Trophoblast cell (in vitro differentiated cells and primary cell): ENCODE measurements at regions not wholly inside any gene's neighbourhood (a gene's known extent, or its start where the extent isn't known, plus 50 kb on each side); places are given as distances from the start of the nearest gene placed in this dataset.

Experiments used
- DNase-seq, 2 donors: peaks; one replicate each; pipeline ENCODE4 v3.0.0-alpha.2; 2016
- H2AFZ ChIP-seq: 2 replicates; pipeline ENCODE4 v1.6.1; 2013; ENCODE audit warnings: low read length, moderate library complexity, mild to moderate bottlenecking; ENCODE audit not compliant: insufficient read depth, poor library complexity
- H2AK5ac ChIP-seq: 2 replicates; pipeline ENCODE4 v1.6.1; 2013; ENCODE audit warnings: mild to moderate bottlenecking, low read length
- H2BK120ac ChIP-seq: 2 replicates; pipeline ENCODE4 v1.6.1; 2013; ENCODE audit warnings: low read length, mild to moderate bottlenecking, moderate library complexity; ENCODE audit not compliant: insufficient read depth, poor library complexity
- H2BK12ac ChIP-seq: 2 replicates; pipeline ENCODE4 v1.6.1; 2013; ENCODE audit warnings: mild to moderate bottlenecking, low read length, moderate library complexity
- H2BK5ac ChIP-seq: 2 replicates; pipeline ENCODE4 v1.6.1; 2013; ENCODE audit warnings: low read length, low read depth, moderate library complexity, mild to moderate bottlenecking; ENCODE audit not compliant: poor library complexity
- H3K14ac ChIP-seq: 2 replicates; pipeline ENCODE4 v1.6.1; 2013; ENCODE audit warnings: mild to moderate bottlenecking, low read length
- H3K18ac ChIP-seq: 2 replicates; pipeline ENCODE4 v1.6.1; 2013; ENCODE audit warnings: mild to moderate bottlenecking, low read length
- H3K23ac ChIP-seq: 2 replicates; pipeline ENCODE4 v1.6.1; 2013; ENCODE audit warnings: low read length
- H3K27ac ChIP-seq: 2 replicates; pipeline ENCODE4 v1.5.1; 2013; ENCODE audit warnings: low read depth, mild to moderate bottlenecking, inconsistent platforms, low read length, moderate library complexity
- H3K27me3 ChIP-seq: 2 replicates; pipeline ENCODE4 v1.6.1; 2013; ENCODE audit warnings: inconsistent platforms, mild to moderate bottlenecking, low read length, moderate library complexity; ENCODE audit not compliant: insufficient read depth
- H3K36me3 ChIP-seq, 2 experiments: 1 replicate in 1 of 2; 2 replicates in 1 of 2; pipeline ENCODE4 v1.6.1; 2013; ENCODE audit warnings: low read length in 2 of 2, mild to moderate bottlenecking in 2 of 2, moderate library complexity in 1 of 2; ENCODE audit not compliant: insufficient read depth in 2 of 2, control insufficient read depth in 1 of 2
- H3K4ac ChIP-seq: 2 replicates; pipeline ENCODE4 v1.6.1; 2013; ENCODE audit warnings: low read depth, mild to moderate bottlenecking, low read length, moderate library complexity
- H3K4me1 ChIP-seq, 2 experiments: 1 replicate in 1 of 2; 2 replicates in 1 of 2; pipeline ENCODE4 v1.6.1; 2013; ENCODE audit warnings: low read length in 2 of 2, mild to moderate bottlenecking in 2 of 2, moderate library complexity in 1 of 2; ENCODE audit not compliant: insufficient read depth in 2 of 2, control insufficient read depth in 1 of 2
- H3K4me2 ChIP-seq: 2 replicates; pipeline ENCODE4 v1.6.1; 2013; ENCODE audit warnings: inconsistent platforms, mild to moderate bottlenecking, low read length, moderate library complexity
- H3K4me3 ChIP-seq: 2 replicates; pipeline ENCODE4 v1.5.1; 2013; ENCODE audit warnings: mild to moderate bottlenecking, low read depth, low read length, inconsistent platforms
- H3K79me1 ChIP-seq: one replicate; pipeline ENCODE4 v1.6.1; 2013; ENCODE audit warnings: low read length
- H3K79me2 ChIP-seq: 2 replicates; pipeline ENCODE4 v1.6.1; 2013; ENCODE audit warnings: low read length, mild to moderate bottlenecking; ENCODE audit not compliant: control insufficient read depth, insufficient read depth, poor library complexity
- H3K9ac ChIP-seq: 2 replicates; pipeline ENCODE4 v1.6.1; 2013; ENCODE audit warnings: mild to moderate bottlenecking, low read length
- H3K9me3 ChIP-seq: 2 replicates; pipeline ENCODE4 v1.6.1; 2013; ENCODE audit warnings: low read depth, mild to moderate bottlenecking, control low read depth, inconsistent platforms, low read length; ENCODE audit not compliant: insufficient read depth
- H4K12ac ChIP-seq: 2 replicates; pipeline ENCODE4 v1.6.1; 2013; ENCODE audit warnings: low read depth, mild to moderate bottlenecking, low read length, moderate library complexity
- H4K8ac ChIP-seq: 2 replicates; pipeline ENCODE4 v1.6.1; 2013; ENCODE audit warnings: low read depth, mild to moderate bottlenecking, low read length, moderate library complexity
- H4K91ac ChIP-seq: one replicate; pipeline ENCODE4 v1.6.1; 2013; ENCODE audit warnings: low read depth, mild to moderate bottlenecking, low read length, moderate library complexity
- WGBS: extraction: QIAGEN DNeasy Blood & Tissue Kit; methylation state at CpG from one replicate; pipeline ENCODE4 v1.1.7; 2013; ENCODE audit warnings: missing lambda C conversion rate; ENCODE audit not compliant: insufficient read length, insufficient coverage; ENCODE audit errors: extremely low coverage; 5-methylcytosine and 5-hydroxymethylcytosine counted together

- H3K79me2 ChIP-seq, result no peaks in the 10 kb centered on the region
- no peak overlapping the region for H3K27ac ChIP-seq
- no peak overlapping the region for H4K12ac ChIP-seq
- H3K27me3 ChIP-seq, result no peaks in the 10 kb centered on the region
- H3K4me1 ChIP-seq, result no peaks in the 10 kb centered on the region
- H3K4me2 ChIP-seq, result no peak overlapping the region
- H2AFZ ChIP-seq, result no peak overlapping the region
- no CpG with 5 or more reads among the region's 4 CpGs for WGBS
- no peak overlapping the region for H2BK120ac ChIP-seq
- no peak overlapping the region for H2AK5ac ChIP-seq
- H3K79me1 ChIP-seq, result no peaks in the 10 kb centered on the region
- no peak overlapping the region for H4K91ac ChIP-seq
- H3K9ac ChIP-seq, result no peak overlapping the region
- H3K36me3 ChIP-seq, result no peaks in the 10 kb centered on the region
- H4K8ac ChIP-seq, result no peak overlapping the region
- no peak overlapping the region for H2BK5ac ChIP-seq
- no peak overlapping the region for H3K4ac ChIP-seq
- no peak overlapping the region for H2BK12ac ChIP-seq
- H3K9me3 ChIP-seq, result no peaks in the 10 kb centered on the region
- H3K18ac ChIP-seq, result no peak overlapping the region
- H3K23ac ChIP-seq, result no peak overlapping the region
- H3K4me3 ChIP-seq, result no peak overlapping the region
- peak; percentile 48 to 73 for DNase-seq
- no peak overlapping the region for H3K14ac ChIP-seq
These were observed 115.5 kb upstream of the CREB5 start for GRCh38 chr7:28296571-28297483.

DNA sequence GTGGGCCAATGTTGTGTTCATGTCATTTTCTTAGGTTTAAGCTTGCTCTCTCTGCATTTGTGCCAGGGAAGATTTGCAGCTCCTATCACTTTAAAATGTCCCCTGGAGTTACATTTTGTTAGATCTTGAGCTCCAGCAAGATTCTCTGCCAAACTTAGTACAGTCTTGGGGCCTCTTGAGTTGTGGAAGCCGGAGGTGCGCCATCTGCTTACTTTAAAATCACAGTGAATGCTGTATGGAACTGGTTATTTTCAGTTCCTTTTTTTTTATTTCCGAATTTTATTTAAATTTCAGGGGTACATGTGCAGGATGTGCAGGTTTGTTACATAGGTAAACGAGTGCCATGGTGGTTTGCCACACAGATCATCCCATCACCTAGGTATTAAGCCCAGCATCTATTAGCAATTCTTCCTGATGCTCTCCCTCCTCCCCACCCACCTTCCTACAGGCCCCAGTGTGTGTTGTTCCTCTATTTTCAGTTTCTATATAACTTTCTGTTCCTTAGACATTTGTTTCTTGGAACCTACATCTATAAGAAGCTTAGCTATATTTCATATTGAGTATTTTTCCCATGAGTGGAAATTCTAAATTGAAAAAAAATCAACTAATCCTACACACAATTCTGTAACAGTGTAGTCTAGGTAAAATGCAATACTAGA lies 114.4 kb upstream of the CREB5 start:
- no peak overlapping the region for H3K4me2 ChIP-seq
- H3K79me2 ChIP-seq, result no peaks in the 10 kb centered on the region
- no peak overlapping the region for H4K12ac ChIP-seq
- no peak overlapping the region for H2AK5ac ChIP-seq
- no peak overlapping the region for H3K18ac ChIP-seq
- H3K27ac ChIP-seq, result no peak overlapping the region
- no CpG with 5 or more reads among the region's 4 CpGs for WGBS
- no peak overlapping the region for H4K8ac ChIP-seq
- H4K91ac ChIP-seq, result no peak overlapping the region
- no peaks in the 10 kb centered on the region for H3K79me1 ChIP-seq
- H2AFZ ChIP-seq, result no peak overlapping the region
- H3K23ac ChIP-seq, result no peak overlapping the region
- H3K27me3 ChIP-seq, result no peaks in the 10 kb centered on the region
- no peak overlapping the region for H3K9ac ChIP-seq
- DNase-seq, result no peak
- no peak overlapping the region for H2BK120ac ChIP-seq
- no peak overlapping the region for H2BK12ac ChIP-seq
- H3K9me3 ChIP-seq, result peaks cover 1% of the 10 kb centered on the region
- no peaks in the 10 kb centered on the region for H3K4me1 ChIP-seq
- H3K14ac ChIP-seq, result no peak overlapping the region
- H3K36me3 ChIP-seq, result no peaks in the 10 kb centered on the region
- no peak overlapping the region for H2BK5ac ChIP-seq
- no peak overlapping the region for H3K4me3 ChIP-seq
- no peak overlapping the region for H3K4ac ChIP-seq

- H3K36me3 ChIP-seq, result no peaks in the 10 kb centered on the region
- no peaks in the 10 kb centered on the region for H3K4me1 ChIP-seq
These were observed 113.3 kb upstream of the CREB5 start for GRCh38 chr7:28298870-28299518.

GRCh38 chr7:28299556-28299955 lies 112.8 kb upstream of the CREB5 start:
- H3K23ac ChIP-seq, result no peak overlapping the region
- H3K27ac ChIP-seq, result no peak overlapping the region
- no peak overlapping the region for H3K4ac ChIP-seq
- no peak overlapping the region for H3K14ac ChIP-seq
- H3K36me3 ChIP-seq, result no peaks in the 10 kb centered on the region
- H3K9me3 ChIP-seq, result peaks cover 1% of the 10 kb centered on the region
- no peak overlapping the region for H4K8ac ChIP-seq
- no peak overlapping the region for H2AFZ ChIP-seq
- H3K9ac ChIP-seq, result no peak overlapping the region
- no peak overlapping the region for H4K12ac ChIP-seq
- no peak overlapping the region for H2BK120ac ChIP-seq
- no peak for DNase-seq
- H3K18ac ChIP-seq, result no peak overlapping the region
- no peak overlapping the region for H2BK5ac ChIP-seq
- H2AK5ac ChIP-seq, result no peak overlapping the region
- H3K27me3 ChIP-seq, result no peaks in the 10 kb centered on the region
- H3K79me2 ChIP-seq, result no peaks in the 10 kb centered on the region
- H3K79me1 ChIP-seq, result no peaks in the 10 kb centered on the region
- H3K4me2 ChIP-seq, result no peak overlapping the region
- no CpG with 5 or more reads among the region's 1 CpG for WGBS
- no peak overlapping the region for H2BK12ac ChIP-seq
- no peak overlapping the region for H4K91ac ChIP-seq
- no peak overlapping the region for H3K4me3 ChIP-seq
- no peaks in the 10 kb centered on the region for H3K4me1 ChIP-seq

More at GRCh38 chr7:28298870-28299518, 113.3 kb upstream of the CREB5 start:
- H3K27ac ChIP-seq, result no peak overlapping the region
- H3K79me2 ChIP-seq, result no peaks in the 10 kb centered on the region
- H2BK12ac ChIP-seq, result no peak overlapping the region
- no peak overlapping the region for H3K18ac ChIP-seq
- H3K27me3 ChIP-seq, result no peaks in the 10 kb centered on the region
- no peak overlapping the region for H3K9ac ChIP-seq
- no peak overlapping the region for H4K8ac ChIP-seq
- H3K4ac ChIP-seq, result no peak overlapping the region
- no CpG with 5 or more reads among the region's 7 CpGs for WGBS
- no peak overlapping the region for H2AK5ac ChIP-seq
- H3K4me2 ChIP-seq, result no peak overlapping the region
- H3K79me1 ChIP-seq, result no peaks in the 10 kb centered on the region
- no peak overlapping the region for H3K23ac ChIP-seq
- H4K12ac ChIP-seq, result no peak overlapping the region
- H2BK5ac ChIP-seq, result no peak overlapping the region
- H2BK120ac ChIP-seq, result no peak overlapping the region
- no peak overlapping the region for H4K91ac ChIP-seq
- peaks cover 1% of the 10 kb centered on the region for H3K9me3 ChIP-seq
- DNase-seq, result peak; percentile 57 to 76
- no peak overlapping the region for H3K14ac ChIP-seq
- no peak overlapping the region for H3K4me3 ChIP-seq
- no peak overlapping the region for H2AFZ ChIP-seq
